ENCODE measurements at regions not wholly inside any gene's neighbourhood (a gene's known extent, or its start where the extent isn't known, plus 50 kb on each side); places are given as distances from the start of the nearest gene placed in this dataset.

DNA sequence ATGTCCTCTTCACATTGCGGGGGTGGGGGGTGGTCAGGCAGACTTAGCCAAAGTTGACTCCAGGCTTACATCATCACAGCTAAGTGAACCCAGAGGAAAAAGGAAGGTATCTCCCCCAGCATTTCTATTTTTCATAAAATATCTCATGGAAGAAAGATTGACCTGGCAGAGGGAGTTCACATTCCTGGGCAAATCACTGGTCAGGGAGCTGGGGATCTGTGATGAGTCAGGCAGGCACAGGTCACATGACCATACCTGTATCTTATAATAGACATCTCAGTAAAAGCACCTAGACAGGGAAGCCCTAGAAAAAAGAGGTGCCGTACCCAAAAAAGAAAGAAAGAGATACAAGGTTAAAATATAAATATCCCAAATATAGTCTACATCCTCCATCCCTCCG lies 57.3 kb upstream of the WWC1 start:
- no peak for DNase-seq

DNA sequence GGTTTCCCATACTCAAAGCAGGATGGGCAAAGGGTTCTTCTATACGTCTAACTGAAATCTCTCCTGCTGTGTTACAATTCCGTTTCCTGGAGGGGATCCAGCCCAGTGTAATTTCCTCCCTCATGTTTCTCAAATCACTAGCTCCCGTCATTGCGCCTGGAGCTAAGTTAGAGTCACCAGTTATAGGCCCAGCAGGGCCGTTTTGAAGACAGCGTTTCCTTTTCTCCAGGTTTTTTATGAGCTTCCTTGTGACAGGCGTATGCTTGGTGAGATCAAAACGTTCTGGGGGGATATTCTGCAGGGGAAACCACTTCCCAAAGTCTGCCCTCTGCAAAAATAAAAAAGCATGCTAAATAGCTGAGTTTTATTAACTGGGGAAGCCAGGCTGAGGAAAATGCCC lies 53.0 kb upstream of the WWC1 start:
- DNase-seq = no peak

DNA sequence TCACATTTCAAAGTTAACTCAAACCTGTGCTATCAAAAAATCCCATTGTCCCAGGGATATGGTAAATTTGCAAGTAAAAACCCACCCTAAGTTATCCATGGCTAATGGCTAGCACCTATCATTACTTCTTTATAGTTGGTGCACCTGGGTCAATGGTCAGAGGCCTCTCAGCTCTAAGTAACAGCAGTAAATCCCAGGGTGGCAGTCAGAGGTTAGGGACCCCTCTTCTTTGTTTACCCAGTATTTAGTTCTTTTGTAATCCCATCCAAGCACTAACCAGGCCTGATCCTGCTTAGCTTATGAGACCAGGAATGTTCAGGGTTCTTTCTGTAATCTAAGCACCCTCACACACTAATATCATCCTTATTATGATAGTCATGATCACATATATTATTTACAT lies 52.1 kb upstream of the WWC1 start:
- DNase-seq = no peak

Data from T-helper 2 cell (primary cell).